ENCODE measurements at regions not wholly inside any gene's neighbourhood (a gene's known extent, or its start where the extent isn't known, plus 50 kb on each side); places are given as distances from the start of the nearest gene placed in this dataset.

DNA sequence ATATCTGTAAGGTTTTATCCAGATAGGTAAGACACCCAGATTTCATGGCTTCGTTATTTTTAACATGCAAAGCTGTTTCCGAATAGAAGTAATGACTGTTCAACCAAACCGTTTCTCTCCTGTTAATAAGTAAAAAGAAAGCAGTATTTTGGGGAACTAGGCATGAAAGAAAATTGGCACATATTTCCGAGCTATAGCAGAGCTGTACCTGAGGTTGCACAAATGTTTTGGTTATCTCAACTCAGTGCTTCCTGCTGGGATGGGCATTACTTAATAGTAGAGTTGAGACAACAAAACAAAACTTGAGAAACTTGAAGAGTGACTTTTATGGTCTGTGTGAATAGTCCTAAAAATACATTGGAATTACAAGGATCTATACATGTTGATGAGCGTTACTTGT lies 564.3 kb upstream of the SORCS1 start:
- H4K20me1 ChIP-seq (ENCODE audit: insufficient read depth, low read length), result no peaks in the 10 kb centered on the region
- H2BK5ac ChIP-seq (ENCODE audit: low read depth, low read length, poor library complexity, severe bottlenecking), result no peak overlapping the region
- H3K9me3 ChIP-seq (ENCODE audit: control insufficient read depth, insufficient read depth, low read length), result peaks cover 14% of the 10 kb centered on the region
- H3K9ac ChIP-seq (ENCODE audit: low read depth, low read length), result no peak overlapping the region
- H3K79me1 ChIP-seq (ENCODE audit: low read depth in 1 of 2, low read length in 2 of 2), result no peaks in the 10 kb centered on the region
- H3K4ac ChIP-seq (ENCODE audit: low read depth, low read length), result no peak overlapping the region
- H3K14ac ChIP-seq (replicated peaks; ENCODE audit: low read depth, low read length), result no peak overlapping the region
- H3K27ac ChIP-seq (ENCODE audit: insufficient read depth, low read length), result no peak overlapping the region
- no peak overlapping the region for H2BK15ac ChIP-seq (ENCODE audit: low read depth, low read length)
- no CpG with 5 or more reads among the region's 5 CpGs for WGBS, 2 experiments (ENCODE audit: extremely low coverage in 2 of 2, insufficient read length in 1 of 2)
- no peak overlapping the region for H3K23ac ChIP-seq (ENCODE audit: low read depth, low read length)
- no peak overlapping the region for H2AFZ ChIP-seq (replicated peaks; ENCODE audit: low read length, poor library complexity)
- no peaks in the 10 kb centered on the region for H3K4me1 ChIP-seq (ENCODE audit: control insufficient read depth, insufficient read depth, low read length)
- BruUV-seq (replicated peaks), result no TSS peak
- intact Hi-C loops (cut with micrococcal nuclease), result no loop called here
- H3K56ac ChIP-seq (ENCODE audit: extremely low read depth, insufficient read depth, low read length), result no peak overlapping the region
- in situ Hi-C loops (cut with MboI; ENCODE audit: low sequenced_read_pairs), result no loop called here
- ATAC-seq (ENCODE audit: low read depth) (no peak), DNase-seq (no peak)
- H2AK9ac ChIP-seq (replicated peaks; ENCODE audit: low read depth, low read length, poor library complexity), result no peak overlapping the region
- no peaks in the 10 kb centered on the region for H3K9me1 ChIP-seq (ENCODE audit: insufficient read depth, low read length)
- no peak overlapping the region for H4K91ac ChIP-seq (ENCODE audit: insufficient read depth, low read depth, low read length)
- H4K8ac ChIP-seq (ENCODE audit: low read depth in 2 of 2, low read length in 2 of 2), result no peak overlapping the region
- no peak overlapping the region for H2AK5ac ChIP-seq (ENCODE audit: low read depth, low read length)
- no peaks in the 10 kb centered on the region for H3K27me3 ChIP-seq (ENCODE audit: control insufficient read depth, insufficient read depth, low read length)
- H2BK120ac ChIP-seq (ENCODE audit: low read depth, low read length), result no peak overlapping the region
- H4K5ac ChIP-seq (ENCODE audit: low read depth, low read length), result no peak overlapping the region
- H2BK20ac ChIP-seq (ENCODE audit: low read depth, low read length), result no peak overlapping the region
- TF ChIP-seq MXI1 (IDR thresholded peaks at IDR 0.05; ENCODE audit: borderline replicate concordance, low read depth, low read length) (no peak), POLR2A (IDR thresholded peaks at IDR 0.05; ENCODE audit: low read depth, low read length) (no peak), NFE2L2 (IDR thresholded peaks at IDR 0.05; ENCODE audit: low read depth, low read length) (no peak), FOS (IDR thresholded peaks at IDR 0.05; ENCODE audit: low read depth, low read length) (no peak), MAZ (IDR thresholded peaks at IDR 0.05; ENCODE audit: borderline replicate concordance, low read depth, low read length) (no peak), RFX5 (IDR thresholded peaks at IDR 0.05; ENCODE audit: low read depth, low read length) (no peak), MAFK (IDR thresholded peaks at IDR 0.05; ENCODE audit: low read depth, low read length) (no peak), CEBPB (IDR thresholded peaks at IDR 0.05; ENCODE audit: low read depth, low read length) (no peak), SMC3 (IDR thresholded peaks at IDR 0.05; ENCODE audit: low read depth, low read length) (no peak), RCOR1 (IDR thresholded peaks at IDR 0.05; ENCODE audit: insufficient replicate concordance, low read length) (no peak), BHLHE40 (IDR thresholded peaks at IDR 0.05; ENCODE audit: low read depth, low read length) (no peak), CHD1 (IDR thresholded peaks at IDR 0.05; ENCODE audit: low read depth, low read length) (no peak), RAD21 (IDR thresholded peaks at IDR 0.05; ENCODE audit: low read length) (no peak)
- TF ChIP-seq, protein P1, sequence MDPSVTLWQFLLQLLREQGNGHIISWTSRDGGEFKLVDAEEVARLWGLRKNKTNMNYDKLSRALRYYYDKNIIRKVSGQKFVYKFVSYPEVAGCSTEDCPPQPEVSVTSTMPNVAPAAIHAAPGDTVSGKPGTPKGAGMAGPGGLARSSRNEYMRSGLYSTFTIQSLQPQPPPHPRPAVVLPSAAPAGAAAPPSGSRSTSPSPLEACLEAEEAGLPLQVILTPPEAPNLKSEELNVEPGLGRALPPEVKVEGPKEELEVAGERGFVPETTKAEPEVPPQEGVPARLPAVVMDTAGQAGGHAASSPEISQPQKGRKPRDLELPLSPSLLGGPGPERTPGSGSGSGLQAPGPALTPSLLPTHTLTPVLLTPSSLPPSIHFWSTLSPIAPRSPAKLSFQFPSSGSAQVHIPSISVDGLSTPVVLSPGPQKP (IDR thresholded peaks at IDR 0.05; ENCODE audit: borderline replicate concordance, low read depth, low read length), result no peak
- TF ChIP-seq, protein P2, sequence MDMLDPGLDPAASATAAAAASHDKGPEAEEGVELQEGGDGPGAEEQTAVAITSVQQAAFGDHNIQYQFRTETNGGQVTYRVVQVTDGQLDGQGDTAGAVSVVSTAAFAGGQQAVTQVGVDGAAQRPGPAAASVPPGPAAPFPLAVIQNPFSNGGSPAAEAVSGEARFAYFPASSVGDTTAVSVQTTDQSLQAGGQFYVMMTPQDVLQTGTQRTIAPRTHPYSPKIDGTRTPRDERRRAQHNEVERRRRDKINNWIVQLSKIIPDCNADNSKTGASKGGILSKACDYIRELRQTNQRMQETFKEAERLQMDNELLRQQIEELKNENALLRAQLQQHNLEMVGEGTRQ (IDR thresholded peaks at IDR 0.05; ENCODE audit: low read depth, low read length), result no peak
- TF ChIP-seq, protein P3, sequence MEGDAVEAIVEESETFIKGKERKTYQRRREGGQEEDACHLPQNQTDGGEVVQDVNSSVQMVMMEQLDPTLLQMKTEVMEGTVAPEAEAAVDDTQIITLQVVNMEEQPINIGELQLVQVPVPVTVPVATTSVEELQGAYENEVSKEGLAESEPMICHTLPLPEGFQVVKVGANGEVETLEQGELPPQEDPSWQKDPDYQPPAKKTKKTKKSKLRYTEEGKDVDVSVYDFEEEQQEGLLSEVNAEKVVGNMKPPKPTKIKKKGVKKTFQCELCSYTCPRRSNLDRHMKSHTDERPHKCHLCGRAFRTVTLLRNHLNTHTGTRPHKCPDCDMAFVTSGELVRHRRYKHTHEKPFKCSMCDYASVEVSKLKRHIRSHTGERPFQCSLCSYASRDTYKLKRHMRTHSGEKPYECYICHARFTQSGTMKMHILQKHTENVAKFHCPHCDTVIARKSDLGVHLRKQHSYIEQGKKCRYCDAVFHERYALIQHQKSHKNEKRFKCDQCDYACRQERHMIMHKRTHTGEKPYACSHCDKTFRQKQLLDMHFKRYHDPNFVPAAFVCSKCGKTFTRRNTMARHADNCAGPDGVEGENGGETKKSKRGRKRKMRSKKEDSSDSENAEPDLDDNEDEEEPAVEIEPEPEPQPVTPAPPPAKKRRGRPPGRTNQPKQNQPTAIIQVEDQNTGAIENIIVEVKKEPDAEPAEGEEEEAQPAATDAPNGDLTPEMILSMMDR (conservative IDR thresholded peaks at IDR 0.05; ENCODE audit: low read depth, low read length), result no peak
- no peak overlapping the region for H3K18ac ChIP-seq (ENCODE audit: low read depth, low read length)
- dilution Hi-C loops (cut with HindIII; ENCODE audit: low sequenced_read_pairs, unreplicated experiment), result no loop called here
- POLR2A ChIA-PET (ENCODE audit: unreplicated experiment), result no interaction called here
- H3K4me3 ChIP-seq (ENCODE audit: insufficient read depth, low read depth, low read length), result no peak overlapping the region
- no peaks in the 10 kb centered on the region for H3K36me3 ChIP-seq (ENCODE audit: control insufficient read depth, insufficient read depth, low read length)
- CTCF ChIA-PET, result no interaction called here
- no peak overlapping the region for H3K4me2 ChIP-seq (ENCODE audit: low read depth, low read length)

Measured in IMR-90 (cell line).